WI38 (cell line): ENCODE measurements at regions not wholly inside any gene's neighbourhood (a gene's known extent, or its start where the extent isn't known, plus 50 kb on each side); places are given as distances from the start of the nearest gene placed in this dataset.
"Not testable (repeated sequence)": the region's sequence is repeated elsewhere in the genome, so short reads cannot be mapped to it uniquely, and the experiment has no call there.

ENCODE experiments used
- H3K4me3 ChIP-seq: 2 replicates; pipeline ENCODE4 v1.5.1; 2011; ENCODE audit warnings: low read depth, mild to moderate bottlenecking, control low read depth, low read length
- TF ChIP-seq, protein P1 (sequence below): IDR thresholded peaks from 2 replicates; pipeline ENCODE4 v1.5.1; 2012; ENCODE audit warnings: low read depth, mild to moderate bottlenecking, control low read depth, low read length

DNA sequence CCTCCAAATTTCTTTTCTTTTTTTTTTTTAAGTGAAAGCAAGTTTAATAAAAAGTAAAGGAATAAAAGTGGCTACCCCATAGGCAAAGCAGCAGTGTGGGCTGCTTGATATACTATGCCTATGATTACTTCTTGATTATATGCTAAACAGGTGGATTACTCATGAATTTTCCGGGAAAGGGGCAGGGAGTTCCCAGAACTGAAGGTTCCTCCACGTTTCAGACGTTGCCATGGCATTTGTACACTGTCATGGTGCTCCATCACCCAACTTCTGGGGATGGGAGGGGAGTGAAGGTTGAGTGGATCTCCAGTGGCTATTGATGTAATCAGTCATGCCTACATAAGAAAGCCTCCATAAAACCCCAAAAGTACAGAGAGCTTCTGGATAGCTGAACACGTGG, 176.2 kb downstream of the CYP26B1 start:
- TF ChIP-seq, protein P1, sequence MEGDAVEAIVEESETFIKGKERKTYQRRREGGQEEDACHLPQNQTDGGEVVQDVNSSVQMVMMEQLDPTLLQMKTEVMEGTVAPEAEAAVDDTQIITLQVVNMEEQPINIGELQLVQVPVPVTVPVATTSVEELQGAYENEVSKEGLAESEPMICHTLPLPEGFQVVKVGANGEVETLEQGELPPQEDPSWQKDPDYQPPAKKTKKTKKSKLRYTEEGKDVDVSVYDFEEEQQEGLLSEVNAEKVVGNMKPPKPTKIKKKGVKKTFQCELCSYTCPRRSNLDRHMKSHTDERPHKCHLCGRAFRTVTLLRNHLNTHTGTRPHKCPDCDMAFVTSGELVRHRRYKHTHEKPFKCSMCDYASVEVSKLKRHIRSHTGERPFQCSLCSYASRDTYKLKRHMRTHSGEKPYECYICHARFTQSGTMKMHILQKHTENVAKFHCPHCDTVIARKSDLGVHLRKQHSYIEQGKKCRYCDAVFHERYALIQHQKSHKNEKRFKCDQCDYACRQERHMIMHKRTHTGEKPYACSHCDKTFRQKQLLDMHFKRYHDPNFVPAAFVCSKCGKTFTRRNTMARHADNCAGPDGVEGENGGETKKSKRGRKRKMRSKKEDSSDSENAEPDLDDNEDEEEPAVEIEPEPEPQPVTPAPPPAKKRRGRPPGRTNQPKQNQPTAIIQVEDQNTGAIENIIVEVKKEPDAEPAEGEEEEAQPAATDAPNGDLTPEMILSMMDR, result no peak
- H3K4me3 ChIP-seq, result no peak overlapping the region

DNA sequence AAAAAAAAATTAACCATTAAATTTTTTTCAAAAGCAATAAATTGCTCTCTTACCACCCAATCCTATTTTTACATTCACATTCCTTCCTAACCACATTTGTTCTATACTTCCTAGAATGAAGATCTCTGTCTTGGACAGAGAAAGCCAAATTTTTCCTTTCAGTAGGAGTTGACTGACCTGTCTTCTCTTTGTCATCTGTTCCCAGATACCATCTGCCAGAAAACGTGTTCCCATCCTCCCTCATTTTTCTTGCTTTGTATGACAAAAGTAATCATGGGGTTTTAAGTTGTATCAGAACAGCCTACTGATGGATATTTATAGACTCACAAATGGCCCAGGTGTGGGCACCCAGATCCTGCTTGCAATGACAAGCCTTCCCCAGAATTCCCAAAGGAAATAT, 182.1 kb downstream of the CYP26B1 start:
- TF ChIP-seq, protein P1, result no peak
- H3K4me3 ChIP-seq, result no peak overlapping the region

GRCh38 chr2:71962911-71963694, 184.6 kb downstream of the CYP26B1 start:
- H3K4me3 ChIP-seq, result no peak overlapping the region
- TF ChIP-seq, protein P1, result no peak

DNA sequence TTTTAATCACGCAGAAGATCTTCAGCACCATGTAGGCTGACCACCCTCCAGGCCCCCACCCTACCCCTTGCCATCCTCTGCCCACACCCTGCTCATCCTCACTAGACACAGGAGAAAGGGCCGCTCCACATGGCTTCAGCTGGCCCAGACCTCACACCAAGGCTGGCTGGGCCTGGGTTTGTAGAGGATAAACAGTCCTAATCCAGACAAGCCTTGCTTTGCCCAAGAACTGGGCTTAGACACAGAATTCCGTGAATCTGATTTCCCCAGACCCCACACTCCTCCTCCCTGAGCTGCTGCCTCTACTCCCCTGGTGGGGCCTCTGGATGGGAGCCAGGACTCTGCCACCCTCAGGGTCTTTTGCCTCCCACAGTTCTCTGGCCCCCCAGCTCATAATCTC, 185.3 kb downstream of the CYP26B1 start:
- H3K4me3 ChIP-seq, result no peak overlapping the region
- TF ChIP-seq, protein P1, result no peak

DNA sequence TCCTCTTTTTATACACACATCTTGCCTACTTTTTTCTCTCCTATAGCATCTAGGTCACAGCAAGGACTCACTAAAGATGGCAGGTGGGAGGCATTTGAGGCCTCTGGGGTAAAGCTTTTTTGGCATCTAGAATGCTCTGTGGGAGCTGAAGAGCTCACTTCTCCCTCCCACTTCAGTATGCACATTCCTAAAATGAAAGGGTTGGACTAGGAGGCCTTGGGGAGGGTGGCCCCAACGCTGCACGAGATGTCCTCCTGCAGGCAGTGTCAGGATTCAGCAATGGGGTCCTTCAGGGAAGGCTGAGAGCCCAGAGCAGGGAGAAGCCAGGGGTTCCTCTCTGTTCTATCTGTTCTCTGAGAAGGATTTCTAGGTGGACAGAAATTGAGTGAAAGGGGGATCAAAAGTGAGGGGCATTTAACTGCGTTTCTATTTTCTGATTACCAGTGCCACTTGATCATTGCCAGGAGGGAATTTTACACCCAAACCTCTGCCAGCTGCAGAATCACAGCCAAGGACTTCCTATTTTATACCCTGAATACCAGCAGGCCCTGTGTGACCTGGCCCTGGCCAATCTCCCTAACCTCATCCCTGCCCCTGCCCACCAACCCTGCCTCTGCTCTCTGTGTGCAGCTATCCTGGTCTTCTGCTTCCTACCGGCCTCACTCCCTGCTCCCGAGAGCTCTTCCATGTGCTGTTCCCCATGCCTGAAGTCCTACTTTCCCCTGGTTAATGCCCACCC, 186.2 kb downstream of the CYP26B1 start:
- no peak overlapping the region for H3K4me3 ChIP-seq
- TF ChIP-seq, protein P1, result no peak

GRCh38 chr2:71959494-71959893, 188.2 kb downstream of the CYP26B1 start:
- no peak overlapping the region for H3K4me3 ChIP-seq
- TF ChIP-seq, protein P1, result no peak

- H3K4me3 ChIP-seq, result not testable (repeated sequence)
Measured at GRCh38 chr2:71958426-71958825, 189.2 kb downstream of the CYP26B1 start.
